Panc1 (cell line): ENCODE measurements at regions not wholly inside any gene's neighbourhood (a gene's known extent, or its start where the extent isn't known, plus 50 kb on each side); places are given as distances from the start of the nearest gene placed in this dataset.

Experiments
- ATAC-seq: fragments of 200-7000 bp; cut with Tn5 transposase; 2 replicates; pipeline ENCODE4 v1.9.1; 2020; ENCODE audit warnings: mild to moderate bottlenecking, moderate library complexity
- BruUV-seq: library from RNA; stranded (reverse); fragments of 400-500 nt; replicated peaks from 2 replicates; lab custom pipeline; 2021; lab: Mats Ljungman, UMichigan
- CTCF ChIA-PET: fragments of 300-600 bp; sonication (Branson Sonifier 250); formaldehyde crosslinking; loops from one replicate; lab custom pipeline; 2022; ENCODE audit warnings: antibody characterized with exemption; lab: Charles Lee
- POLR2A ChIA-PET: fragments of 300-600 bp; sonication (Branson Sonifier 250); formaldehyde crosslinking; loops from one replicate; lab custom pipeline; 2022; ENCODE audit warnings: antibody characterized with exemption; lab: Charles Lee
- DNase-seq: peaks from one replicate; pipeline ENCODE4 v3.0.0-alpha.2; 2010; ENCODE audit warnings: low read depth, low spot score
- H3K27ac ChIP-seq: 2 replicates; pipeline ENCODE4 v1.5.1; 2011; ENCODE audit warnings: mild to moderate bottlenecking, low read length, inconsistent platforms
- H3K27me3 ChIP-seq: fragments of 200-500 bp; sonication (Bioruptor generic); 2 replicates; pipeline ENCODE4 v1.6.0; 2014; ENCODE audit warnings: low read length, inconsistent platforms; ENCODE audit not compliant: control insufficient read depth, insufficient read depth
- H3K36me3 ChIP-seq: fragments of 200-500 bp; sonication (Bioruptor generic); 2 replicates; pipeline ENCODE4 v1.5.1; 2014; ENCODE audit warnings: inconsistent platforms, mild to moderate bottlenecking, low read length, moderate library complexity; ENCODE audit not compliant: control insufficient read depth, insufficient read depth
- H3K4me1 ChIP-seq: 2 replicates; pipeline ENCODE4 v1.5.1; 2011; ENCODE audit warnings: inconsistent platforms, mild to moderate bottlenecking, low read length, moderate library complexity; ENCODE audit not compliant: control insufficient read depth, insufficient read depth
- H3K4me3 ChIP-seq, 2 experiments: 2 replicates each; pipeline ENCODE4 v1.5.1; 2011 to 2012; ENCODE audit warnings: low read depth in 2 of 2, low read length in 2 of 2, mild to moderate bottlenecking in 2 of 2, inconsistent platforms in 1 of 2, moderate library complexity in 1 of 2
- H3K9me3 ChIP-seq: fragments of 200-500 bp; sonication (Bioruptor generic); 2 replicates; pipeline ENCODE4 v1.5.1; 2014; ENCODE audit warnings: low read depth, mild to moderate bottlenecking, inconsistent platforms, low read length, moderate library complexity; ENCODE audit not compliant: control insufficient read depth, insufficient read depth
- CTCF ChIP-seq: fragments of 450-650 bp; IDR thresholded peaks from 2 replicates; pipeline ENCODE4 v1.5.1; 2017; ENCODE audit warnings: mild to moderate bottlenecking
- POLR2AphosphoS5 ChIP-seq: IDR thresholded peaks from 2 replicates; pipeline ENCODE4 v1.6.1; 2012; ENCODE audit warnings: mild to moderate bottlenecking, low read depth, low read length, moderate library complexity
- REST ChIP-seq, 2 experiments: IDR thresholded peaks; 2 replicates each; pipeline ENCODE4 v1.6.1; 2011 to 2012; ENCODE audit warnings: low read depth in 2 of 2, control low read depth in 1 of 2, low read length in 1 of 2, mild to moderate bottlenecking in 1 of 2, moderate library complexity in 1 of 2; ENCODE audit not compliant: insufficient read depth in 1 of 2
- SIN3A ChIP-seq: IDR thresholded peaks from 2 replicates; pipeline ENCODE4 v1.6.1; 2012; ENCODE audit warnings: low read depth, mild to moderate bottlenecking, low read length, moderate library complexity, borderline replicate concordance; ENCODE audit not compliant: insufficient read depth
- TCF7L2 ChIP-seq: IDR thresholded peaks from 2 replicates; pipeline ENCODE4 v1.6.1; 2011; ENCODE audit warnings: mild to moderate bottlenecking, low read depth, low read length, inconsistent platforms
- in situ Hi-C: cut with HindIII; loops from 2 replicates; pipeline ENCODE4 v1.10.0; 2016; ENCODE audit warnings: low sequenced_read_pairs, low pct_unique_long_range_greater_than_20kb
- intact Hi-C: fragments of 100-400 bp; cut with micrococcal nuclease; formaldehyde crosslinking; loops from one replicate; pipeline ENCODE4 v1.10.0; 2022; ENCODE audit not compliant: unreplicated experiment

- ChIA-PET CTCF (interaction anchor here (0.5 kb wide), 1 partner anchor 15 kb away, joined by 3 read pairs; no protein-coding TSS in a partner anchor), POLR2A (no interaction called here)
- Histone ChIP-seq H3K27me3 (no peaks in the 10 kb centered on the region), H3K27ac (no peak overlapping the region), H3K9me3 (no peaks in the 10 kb centered on the region), H3K36me3 (no peaks in the 10 kb centered on the region), H3K4me3 (no peak overlapping the region), H3K4me1 (no peaks in the 10 kb centered on the region)
- intact Hi-C loops (no loop called here), in situ Hi-C loops (loop anchor here (25.0 kb wide), 1 partner anchor 541 kb away; no protein-coding TSS in a partner anchor)
- no peak for ATAC-seq
- no peak for DNase-seq
- BruUV-seq = no TSS peak
- TF ChIP-seq TCF7L2 (no peak), SIN3A (no peak), CTCF (no peak), POLR2AphosphoS5 (no peak), REST (IDR thresholded peaks at IDR 0.05; ENCODE audit: insufficient read depth in 1 of 2, low read depth in 2 of 2, low read length in 1 of 2) (no peak)
Observed at GRCh38 chr3:193771011-193771652, 178.1 kb downstream of the OPA1 start.

- no peak for ATAC-seq
- no peak for DNase-seq
- TF ChIP-seq TCF7L2 (no peak), POLR2AphosphoS5 (no peak), CTCF (no peak), REST (IDR thresholded peaks at IDR 0.05; ENCODE audit: insufficient read depth in 1 of 2, low read depth in 2 of 2, low read length in 1 of 2) (no peak), SIN3A (no peak)
- no peaks in the 10 kb centered on the region for H3K9me3 ChIP-seq
- no TSS peak for BruUV-seq
- no peaks in the 10 kb centered on the region for H3K4me1 ChIP-seq
- in situ Hi-C loops (loop anchor here (25.0 kb wide), 1 partner anchor 540 kb away; no protein-coding TSS in a partner anchor), intact Hi-C loops (no loop called here)
- no peaks in the 10 kb centered on the region for H3K36me3 ChIP-seq
- ChIA-PET POLR2A (no interaction called here), CTCF (no interaction called here)
- no peak overlapping the region for H3K4me3 ChIP-seq
- H3K27me3 ChIP-seq = no peaks in the 10 kb centered on the region
- H3K27ac ChIP-seq = no peak overlapping the region
Observed at GRCh38 chr3:193771653-193772421, 178.8 kb downstream of the OPA1 start.
